ENCODE measurements at regions not wholly inside any gene's neighbourhood (a gene's known extent, or its start where the extent isn't known, plus 50 kb on each side); places are given as distances from the start of the nearest gene placed in this dataset.
A peak's percentile ranks its signal among the peaks of the same experiment; 100 is the strongest.

DNA sequence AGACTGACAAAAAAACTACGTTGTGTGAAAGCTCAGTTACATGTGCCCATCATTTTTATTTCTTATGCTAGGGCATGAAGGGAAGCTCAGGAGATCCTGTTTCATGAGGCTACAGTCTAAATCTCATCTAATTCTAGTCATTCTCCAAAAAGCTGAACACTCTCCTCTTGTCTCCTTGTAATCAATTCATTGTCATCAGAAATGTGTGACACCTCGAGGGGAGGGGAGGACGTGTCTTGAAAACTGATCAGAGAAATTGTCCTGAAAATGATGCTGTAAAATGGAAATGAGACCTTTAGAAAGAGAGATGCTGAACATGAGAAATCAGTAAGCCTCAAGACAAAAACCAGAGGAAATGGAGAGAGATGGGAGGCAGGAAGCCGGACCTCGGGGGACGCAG, 103.4 kb downstream of the DAD1 start:
- H3K4me3 Mint-ChIP-seq: peak overlapping the region; percentile 82 to 87 (median 86)
- Histone ChIP-seq H3K4me1 (ENCODE audit: control insufficient read depth in 1 of 2, extremely low read depth in 1 of 2, insufficient read depth in 2 of 2, low read length in 2 of 2) (peaks cover 0 to 7% of the 10 kb centered on the region in 2 experiments), H3K27me3 (replicated peaks in 1 of 2; ENCODE audit: control insufficient read depth in 2 of 2, extremely low read depth in 1 of 2, insufficient read depth in 2 of 2, low read length in 1 of 2) (no peaks in the 10 kb centered on the region), H3K36me3 (ENCODE audit: control insufficient read depth in 2 of 2, extremely low read depth in 1 of 2, insufficient read depth in 1 of 2, low read length in 1 of 2) (no peaks in the 10 kb centered on the region), H3K4me3 (ENCODE audit: control insufficient read depth in 1 of 2, extremely low read depth in 1 of 2, low read length in 1 of 2) (peak overlapping the region in 1 of 2 donors; percentile 46), H3K27ac (ENCODE audit: low read length) (peak overlapping the region; percentile 67), H3K9me3 (no peaks in the 10 kb centered on the region)
- ATAC-seq (replicated peaks in 1 of 4): no peak
- ChIA-PET CTCF (no interaction called here), POLR2A (interaction anchor here in 1 of 2 donors (0.7 kb wide), 1 partner anchor 69 kb away, joined by 3 read pairs; no protein-coding TSS in a partner anchor)
- no peak for DNase-seq
- peaks cover 11 to 46% (median 13%) of the 10 kb centered on the region in 3 donors for H3K4me1 Mint-ChIP-seq
- H3K27ac Mint-ChIP-seq: peak overlapping the region; percentile 92 to 93
- peaks cover 28% of the 10 kb centered on the region for H3K36me3 Mint-ChIP-seq
- WGBS (ENCODE audit: insufficient coverage): no CpG with 5 or more reads among the region's 6 CpGs
- no peaks in the 10 kb centered on the region for H3K27me3 Mint-ChIP-seq
- no peaks in the 10 kb centered on the region for H3K9me3 Mint-ChIP-seq

DNA sequence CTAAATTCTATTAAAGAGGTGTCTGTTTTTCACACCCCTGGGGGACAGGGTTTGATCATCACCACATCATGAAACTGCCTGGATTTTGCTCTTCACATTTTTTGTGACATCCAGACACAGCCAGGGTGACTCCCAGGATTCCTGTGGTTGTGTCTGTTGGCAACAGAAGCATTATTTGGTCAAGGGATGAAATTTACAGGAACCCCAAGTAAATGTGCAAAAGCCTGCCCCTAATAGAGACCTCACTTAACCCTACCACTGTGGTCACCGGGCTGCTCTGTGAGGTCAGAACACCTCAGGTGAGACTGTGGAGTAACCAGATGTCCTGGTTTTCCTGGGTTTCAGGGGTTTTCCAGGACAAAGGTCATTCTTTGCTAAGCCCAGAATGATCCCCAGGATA, 103.8 kb downstream of the DAD1 start:
- peaks cover 6 to 42% (median 10%) of the 10 kb centered on the region in 3 donors for H3K4me1 Mint-ChIP-seq
- peaks cover 0 to 7% of the 10 kb centered on the region in 2 experiments for H3K4me1 ChIP-seq (ENCODE audit: control insufficient read depth in 1 of 2, extremely low read depth in 1 of 2, insufficient read depth in 2 of 2, low read length in 2 of 2)
- H3K4me3 ChIP-seq (ENCODE audit: control insufficient read depth in 1 of 2, extremely low read depth in 1 of 2, low read length in 1 of 2): peak overlapping the region in 1 of 2 donors; percentile 46
- H3K27ac ChIP-seq (ENCODE audit: low read length): peak overlapping the region; percentile 67
- H3K27me3 Mint-ChIP-seq: no peaks in the 10 kb centered on the region
- H3K9me3 ChIP-seq: no peaks in the 10 kb centered on the region
- H3K36me3 Mint-ChIP-seq: peaks cover 23% of the 10 kb centered on the region
- no peaks in the 10 kb centered on the region for H3K36me3 ChIP-seq (ENCODE audit: control insufficient read depth in 2 of 2, extremely low read depth in 1 of 2, insufficient read depth in 1 of 2, low read length in 1 of 2)
- DNase-seq: no peak
- H3K27me3 ChIP-seq (replicated peaks in 1 of 2; ENCODE audit: control insufficient read depth in 2 of 2, extremely low read depth in 1 of 2, insufficient read depth in 2 of 2, low read length in 1 of 2): no peaks in the 10 kb centered on the region
- no peak for ATAC-seq (replicated peaks in 1 of 4)
- peak overlapping the region; percentile 92 to 93 for H3K27ac Mint-ChIP-seq
- no peaks in the 10 kb centered on the region for H3K9me3 Mint-ChIP-seq
- peak overlapping the region; percentile 82 to 87 (median 86) for H3K4me3 Mint-ChIP-seq
- no CpG with 5 or more reads among the region's 1 CpG for WGBS (ENCODE audit: insufficient coverage)
- ChIA-PET POLR2A (interaction anchor here in 1 of 2 donors (0.6 to 0.7 kb wide), 3 partner anchors 25 to 69 kb away, joined by 3 read pairs; no protein-coding TSS in a partner anchor), CTCF (interaction anchor here in 1 of 2 donors (1.0 to 1.2 kb wide), 2 partner anchors 22 to 71 kb away, joined by 3 to 4 read pairs; no protein-coding TSS in a partner anchor)

DNA sequence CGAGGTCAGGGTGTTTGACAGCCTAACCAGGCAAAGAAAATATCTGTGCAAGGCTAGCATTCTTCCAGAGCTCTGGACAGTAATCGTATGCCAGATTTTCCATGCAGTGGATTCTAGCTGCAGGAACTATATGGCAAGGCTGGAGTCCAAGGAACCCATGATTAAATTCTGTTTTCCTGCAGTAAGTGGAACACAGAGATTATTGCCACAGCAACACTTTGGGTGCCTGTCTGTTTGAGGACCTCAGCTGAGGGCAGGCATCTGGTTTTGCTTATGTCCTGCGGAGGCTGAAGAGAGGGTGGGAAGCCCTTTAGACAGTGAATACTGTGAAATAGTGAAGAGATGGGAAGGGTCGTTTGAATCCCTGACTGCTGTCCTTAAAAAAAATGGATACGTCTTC, 104.4 kb downstream of the DAD1 start:
- Mint-ChIP-seq H3K27ac (peak overlapping the region; percentile 92 to 93), H3K9me3 (no peaks in the 10 kb centered on the region), H3K27me3 (no peaks in the 10 kb centered on the region), H3K36me3 (peaks cover 18% of the 10 kb centered on the region), H3K4me1 (peaks cover under 1 to 38% (median 7%) of the 10 kb centered on the region in 3 donors), H3K4me3 (peak overlapping the region; percentile 66 to 87 (median 82))
- peaks cover 0 to 7% of the 10 kb centered on the region in 2 experiments for H3K4me1 ChIP-seq (ENCODE audit: control insufficient read depth in 1 of 2, extremely low read depth in 1 of 2, insufficient read depth in 2 of 2, low read length in 2 of 2)
- no peaks in the 10 kb centered on the region for H3K36me3 ChIP-seq (ENCODE audit: control insufficient read depth in 2 of 2, extremely low read depth in 1 of 2, insufficient read depth in 1 of 2, low read length in 1 of 2)
- ATAC-seq (replicated peaks in 1 of 4) (no peak), DNase-seq (no peak)
- H3K27ac ChIP-seq (ENCODE audit: low read length): peak overlapping the region; percentile 67
- no CpG with 5 or more reads among the region's 5 CpGs for WGBS (ENCODE audit: insufficient coverage)
- H3K4me3 ChIP-seq (ENCODE audit: control insufficient read depth in 1 of 2, extremely low read depth in 1 of 2, low read length in 1 of 2): peak overlapping the region in 1 of 2 donors; percentile 46
- no peaks in the 10 kb centered on the region for H3K27me3 ChIP-seq (replicated peaks in 1 of 2; ENCODE audit: control insufficient read depth in 2 of 2, extremely low read depth in 1 of 2, insufficient read depth in 2 of 2, low read length in 1 of 2)
- CTCF ChIA-PET: interaction anchor here in 1 of 2 donors (1.0 to 1.2 kb wide), 2 partner anchors 22 to 71 kb away, joined by 3 to 4 read pairs; no protein-coding TSS in a partner anchor
- H3K9me3 ChIP-seq: no peaks in the 10 kb centered on the region
- POLR2A ChIA-PET: interaction anchor here (0.6 to 1.0 kb wide), 3 partner anchors 15 to 40 kb away, joined by 3 to 4 read pairs (median 3); no protein-coding TSS in a partner anchor

DNA sequence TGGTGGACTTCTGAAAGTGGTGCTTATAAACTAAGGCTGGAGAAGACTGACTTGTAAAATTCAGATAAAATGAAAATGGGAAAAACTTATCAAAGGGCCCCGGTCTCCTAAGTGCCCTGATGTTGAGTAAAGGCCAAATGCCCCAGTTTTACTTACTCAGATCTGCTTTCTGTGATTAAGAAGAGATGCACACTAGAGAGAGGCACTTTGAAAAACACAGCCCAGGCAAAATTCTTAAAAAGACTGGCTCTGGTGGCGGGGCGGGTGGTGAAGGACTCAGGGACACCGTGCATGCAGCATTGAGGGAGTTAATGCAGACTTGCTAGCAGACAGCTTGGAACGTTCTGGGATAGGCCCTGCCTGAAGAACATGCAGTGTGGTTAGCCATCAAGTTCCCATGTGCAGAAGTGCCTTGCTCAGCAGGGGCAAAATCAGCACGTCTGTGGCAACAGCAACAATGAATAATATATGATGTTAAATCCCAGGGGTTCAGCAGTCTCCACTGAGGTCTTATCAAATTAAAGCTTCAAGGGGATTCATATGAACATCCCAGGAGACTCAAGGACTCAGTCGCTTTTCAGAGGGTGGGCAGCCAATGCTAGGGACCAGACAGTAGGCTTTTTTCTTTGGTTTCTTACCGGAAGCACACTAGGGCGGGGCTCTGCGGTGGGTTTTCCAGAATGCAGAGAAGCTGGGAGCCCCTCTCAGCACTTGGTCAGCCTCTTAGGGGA, 105.0 kb downstream of the DAD1 start:
- H3K27me3 ChIP-seq (replicated peaks in 1 of 2; ENCODE audit: control insufficient read depth in 2 of 2, extremely low read depth in 1 of 2, insufficient read depth in 2 of 2, low read length in 1 of 2): no peaks in the 10 kb centered on the region
- Mint-ChIP-seq H3K27me3 (no peaks in the 10 kb centered on the region), H3K9me3 (no peaks in the 10 kb centered on the region), H3K4me3 (peak overlapping the region; percentile 66 to 87 (median 82)), H3K4me1 (peaks cover 0 to 42% (median 7%) of the 10 kb centered on the region in 3 donors), H3K27ac (peak overlapping the region; percentile 92 to 93), H3K36me3 (peaks cover 13% of the 10 kb centered on the region)
- no peaks in the 10 kb centered on the region for H3K9me3 ChIP-seq
- CTCF ChIA-PET: interaction anchor here in 1 of 2 donors (1.0 to 1.2 kb wide), 2 partner anchors 23 to 72 kb away, joined by 3 to 4 read pairs; no protein-coding TSS in a partner anchor
- H3K27ac ChIP-seq (ENCODE audit: low read length): peak overlapping the region; percentile 67
- no CpG with 5 or more reads among the region's 10 CpGs for WGBS (ENCODE audit: insufficient coverage)
- H3K4me3 ChIP-seq (ENCODE audit: control insufficient read depth in 1 of 2, extremely low read depth in 1 of 2, low read length in 1 of 2): peak overlapping the region in 1 of 2 donors; percentile 46
- ATAC-seq (replicated peaks in 1 of 4): peak; percentile 24 to 39 (median 30)
- H3K4me1 ChIP-seq (ENCODE audit: control insufficient read depth in 1 of 2, extremely low read depth in 1 of 2, insufficient read depth in 2 of 2, low read length in 2 of 2): peaks cover 0 to 7% of the 10 kb centered on the region in 2 experiments
- no peaks in the 10 kb centered on the region for H3K36me3 ChIP-seq (ENCODE audit: control insufficient read depth in 2 of 2, extremely low read depth in 1 of 2, insufficient read depth in 1 of 2, low read length in 1 of 2)
- DNase-seq: no peak
- POLR2A ChIA-PET: interaction anchor here (0.7 to 1.0 kb wide), 2 partner anchors 16 to 41 kb away, joined by 3 to 4 read pairs; no protein-coding TSS in a partner anchor

DNA sequence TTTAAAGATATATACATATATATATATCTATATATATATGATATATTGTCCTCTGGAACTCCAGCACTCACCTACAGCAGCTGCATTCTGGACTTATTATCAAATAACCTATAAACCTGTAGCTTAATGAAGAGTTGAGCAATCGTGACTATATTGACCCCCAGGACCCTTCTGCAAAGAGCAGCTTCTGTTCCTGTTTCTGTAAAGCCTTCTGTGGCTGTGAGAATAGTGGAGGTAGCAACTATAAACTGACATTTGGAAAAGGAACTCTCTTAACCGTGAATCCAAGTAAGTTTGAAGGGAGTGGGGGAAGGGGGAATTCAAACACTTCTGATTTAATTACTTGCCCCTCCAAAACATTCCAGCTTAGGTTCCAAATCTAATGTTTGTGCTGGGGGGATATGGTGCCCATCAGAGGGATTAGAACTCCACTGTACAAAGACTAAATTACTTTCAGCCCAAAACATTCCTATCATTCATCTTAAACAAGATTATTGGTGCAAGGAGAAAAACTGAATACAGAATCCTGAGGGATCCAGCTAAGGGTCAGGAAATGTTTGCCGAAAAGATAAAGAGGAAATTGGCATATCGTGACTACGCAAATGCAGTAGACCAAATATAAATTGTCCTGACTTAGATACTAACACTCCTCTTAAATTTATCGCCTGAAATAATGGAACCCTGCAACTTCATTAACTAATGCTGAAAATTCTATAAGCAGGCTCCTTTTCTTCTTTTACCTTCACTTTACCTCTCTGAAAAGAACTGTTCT, 106.1 kb downstream of the DAD1 start:
- Mint-ChIP-seq H3K27me3 (no peaks in the 10 kb centered on the region), H3K4me1 (peaks cover 0 to 34% (median 1%) of the 10 kb centered on the region in 3 donors), H3K36me3 (peaks cover 9% of the 10 kb centered on the region), H3K27ac (peak overlapping the region; percentile 92 to 93), H3K9me3 (no peaks in the 10 kb centered on the region), H3K4me3 (peak overlapping the region; percentile 66 to 87 (median 82))
- H3K4me3 ChIP-seq (ENCODE audit: control insufficient read depth in 1 of 2, extremely low read depth in 1 of 2, low read length in 1 of 2): peak overlapping the region in 1 of 2 donors; percentile 46
- ChIA-PET POLR2A (interaction anchor here in 1 of 2 donors (0.6 to 1.1 kb wide), 2 partner anchors 10 kb away, joined by 3 to 4 read pairs; no protein-coding TSS in a partner anchor), CTCF (interaction anchor here in 1 of 2 donors (0.6 kb wide), 1 partner anchor 320 kb away, joined by 3 read pairs; no protein-coding TSS in a partner anchor)
- no CpG with 5 or more reads among the region's 6 CpGs for WGBS (ENCODE audit: insufficient coverage)
- no peaks in the 10 kb centered on the region for H3K9me3 ChIP-seq
- peaks cover 0 to 6% of the 10 kb centered on the region in 2 experiments for H3K4me1 ChIP-seq (ENCODE audit: control insufficient read depth in 1 of 2, extremely low read depth in 1 of 2, insufficient read depth in 2 of 2, low read length in 2 of 2)
- no peaks in the 10 kb centered on the region for H3K36me3 ChIP-seq (ENCODE audit: control insufficient read depth in 2 of 2, extremely low read depth in 1 of 2, insufficient read depth in 1 of 2, low read length in 1 of 2)
- ATAC-seq (replicated peaks in 1 of 4) (no peak), DNase-seq (no peak)
- peak overlapping the region; percentile 58 for H3K27ac ChIP-seq (ENCODE audit: low read length)
- no peaks in the 10 kb centered on the region for H3K27me3 ChIP-seq (replicated peaks in 1 of 2; ENCODE audit: control insufficient read depth in 2 of 2, extremely low read depth in 1 of 2, insufficient read depth in 2 of 2, low read length in 1 of 2)

Data from T-cell (primary cell).